ENCODE measurements at regions not wholly inside any gene's neighbourhood (a gene's known extent, or its start where the extent isn't known, plus 50 kb on each side); places are given as distances from the start of the nearest gene placed in this dataset.
A peak's percentile ranks its signal among the peaks of the same experiment; 100 is the strongest.

DNA sequence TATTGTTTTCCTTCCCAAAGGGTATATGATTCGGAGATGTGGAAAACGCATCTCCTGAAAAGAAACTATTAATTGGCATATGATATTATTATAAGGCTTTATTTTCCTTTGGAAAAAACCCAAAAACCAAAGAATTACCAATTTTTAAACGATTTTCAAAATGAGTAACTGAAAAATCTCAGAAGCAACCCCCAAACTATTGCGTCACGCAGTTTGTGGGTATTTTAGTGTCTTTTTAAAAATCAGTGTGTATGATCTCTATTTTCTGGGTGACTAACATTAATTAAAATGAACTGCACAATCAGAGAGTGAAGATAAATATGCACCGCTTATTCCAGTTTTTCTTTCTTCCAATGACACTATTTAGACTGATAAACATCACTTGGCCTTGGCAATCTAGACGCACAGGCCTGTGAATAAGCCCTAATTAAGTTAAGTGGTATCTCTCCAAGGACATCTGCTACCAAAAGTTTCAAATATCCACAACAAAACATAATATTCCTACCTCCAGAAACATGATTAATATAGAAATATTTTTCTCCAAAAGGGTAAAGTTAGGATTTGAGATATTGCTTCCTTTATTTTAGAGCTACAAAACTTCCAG is 511.5 kb upstream of the FAM241A start:
- no peak for DNase-seq
- Mint-ChIP-seq H3K27me3 (no peaks in the 10 kb centered on the region), H3K4me1 (no peaks in the 10 kb centered on the region), H3K9me3 (ENCODE audit: low read depth) (no peaks in the 10 kb centered on the region), H3K27ac (no peak overlapping the region), H3K36me3 (no peaks in the 10 kb centered on the region), H3K4me3 (no peak overlapping the region)
- ATAC-seq = no peak
- CTCF ChIA-PET = no interaction called here

- ATAC-seq (no peak), DNase-seq (no peak)
- Mint-ChIP-seq H3K27ac (no peak overlapping the region), H3K4me1 (no peaks in the 10 kb centered on the region), H3K36me3 (no peaks in the 10 kb centered on the region), H3K27me3 (no peaks in the 10 kb centered on the region), H3K9me3 (ENCODE audit: low read depth) (no peaks in the 10 kb centered on the region), H3K4me3 (no peak overlapping the region)
- CTCF ChIA-PET = no interaction called here
Observed at GRCh38 chr4:111635646-111636045, 509.6 kb upstream of the FAM241A start.

DNA sequence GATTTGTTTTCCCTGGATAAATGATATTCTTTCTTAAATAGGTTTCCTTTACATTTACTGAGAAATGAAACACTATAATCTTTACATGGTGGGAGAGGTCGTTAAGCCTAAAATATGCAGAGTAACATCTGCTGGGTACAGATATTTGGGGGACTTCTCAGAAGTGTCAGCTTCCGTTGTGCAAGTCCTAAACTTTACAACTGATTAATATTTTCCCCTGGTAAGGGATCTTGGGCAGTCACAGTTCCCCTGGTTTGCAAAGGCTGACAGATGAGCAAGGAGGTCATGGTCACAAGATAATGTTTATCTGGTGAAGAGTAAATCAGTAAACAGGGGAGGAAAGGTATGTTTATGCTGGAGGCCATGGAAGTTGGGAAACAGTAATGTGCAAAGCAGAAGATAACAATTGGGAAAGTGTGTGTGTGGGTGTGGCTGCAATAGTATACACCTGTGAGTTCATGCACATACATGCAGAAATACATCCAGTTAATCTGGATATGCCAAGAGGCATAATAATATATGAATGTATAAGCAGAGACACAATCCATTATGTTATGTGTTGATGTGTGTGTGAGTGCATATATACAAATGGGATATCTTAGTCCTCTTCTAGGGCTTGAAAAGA is 508.2 kb upstream of the FAM241A start:
- H3K4me3 Mint-ChIP-seq = no peak overlapping the region
- no peaks in the 10 kb centered on the region for H3K36me3 Mint-ChIP-seq
- ATAC-seq (no peak), DNase-seq (no peak)
- H3K27me3 Mint-ChIP-seq = no peaks in the 10 kb centered on the region
- CTCF ChIA-PET = no interaction called here
- H3K4me1 Mint-ChIP-seq = no peaks in the 10 kb centered on the region
- H3K27ac Mint-ChIP-seq = no peak overlapping the region
- no peaks in the 10 kb centered on the region for H3K9me3 Mint-ChIP-seq (ENCODE audit: low read depth)

DNA sequence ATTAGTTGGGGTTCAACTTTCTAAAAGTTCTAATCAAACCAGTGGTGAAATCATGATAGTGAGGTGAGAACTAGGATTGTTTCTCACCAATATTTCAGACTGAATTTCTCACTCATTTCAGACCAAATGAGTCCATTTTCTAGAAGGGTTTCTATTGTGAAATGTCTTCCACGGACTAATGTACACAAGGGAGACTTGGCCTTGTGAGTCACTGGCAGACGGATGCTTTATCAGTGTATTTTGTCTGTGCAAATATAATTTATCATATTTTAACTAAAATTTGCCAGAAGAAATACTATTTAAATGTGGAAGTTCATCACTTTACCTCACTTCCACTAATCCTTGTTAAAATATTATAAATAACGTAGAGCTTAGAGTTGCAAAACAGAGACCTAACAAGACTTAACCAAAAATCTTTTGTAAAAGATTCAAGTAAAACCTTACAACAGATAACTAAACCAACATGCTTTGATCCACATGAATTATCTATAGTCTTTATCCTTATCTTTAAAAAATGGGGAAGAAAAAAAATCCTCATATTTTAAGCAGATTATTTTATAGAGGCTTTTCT is 506.0 kb upstream of the FAM241A start:
- ATAC-seq (no peak), DNase-seq (no peak)
- H3K27ac Mint-ChIP-seq = no peak overlapping the region
- no peaks in the 10 kb centered on the region for H3K9me3 Mint-ChIP-seq (ENCODE audit: low read depth)
- no peaks in the 10 kb centered on the region for H3K27me3 Mint-ChIP-seq
- H3K4me3 Mint-ChIP-seq = no peak overlapping the region
- H3K36me3 Mint-ChIP-seq = no peaks in the 10 kb centered on the region
- H3K4me1 Mint-ChIP-seq = no peaks in the 10 kb centered on the region
- CTCF ChIA-PET = no interaction called here

DNA sequence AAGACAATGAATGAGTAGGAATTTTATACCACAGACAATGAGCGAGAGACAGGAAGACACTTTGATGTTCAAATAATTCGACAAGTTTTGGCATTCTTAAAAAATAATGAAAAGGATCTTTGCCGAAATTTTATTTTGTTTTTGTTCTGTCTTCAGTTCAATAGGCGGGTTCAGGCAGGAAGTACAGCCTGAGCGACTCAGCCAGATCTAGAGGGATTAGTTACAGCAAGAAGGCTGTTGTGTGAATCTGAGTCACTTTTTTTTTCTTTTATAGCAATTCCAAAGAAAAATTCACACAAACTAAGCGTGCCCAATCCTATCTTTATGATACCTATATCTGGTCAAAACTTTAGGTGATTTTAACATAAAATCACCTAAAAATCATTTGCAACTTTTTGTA is 505.4 kb upstream of the FAM241A start:
- Mint-ChIP-seq H3K36me3 (no peaks in the 10 kb centered on the region), H3K27me3 (no peaks in the 10 kb centered on the region), H3K9me3 (ENCODE audit: low read depth) (no peaks in the 10 kb centered on the region), H3K4me1 (no peaks in the 10 kb centered on the region), H3K27ac (no peak overlapping the region), H3K4me3 (no peak overlapping the region)
- ATAC-seq = no peak
- CTCF ChIA-PET = no interaction called here
- DNase-seq = no peak

DNA sequence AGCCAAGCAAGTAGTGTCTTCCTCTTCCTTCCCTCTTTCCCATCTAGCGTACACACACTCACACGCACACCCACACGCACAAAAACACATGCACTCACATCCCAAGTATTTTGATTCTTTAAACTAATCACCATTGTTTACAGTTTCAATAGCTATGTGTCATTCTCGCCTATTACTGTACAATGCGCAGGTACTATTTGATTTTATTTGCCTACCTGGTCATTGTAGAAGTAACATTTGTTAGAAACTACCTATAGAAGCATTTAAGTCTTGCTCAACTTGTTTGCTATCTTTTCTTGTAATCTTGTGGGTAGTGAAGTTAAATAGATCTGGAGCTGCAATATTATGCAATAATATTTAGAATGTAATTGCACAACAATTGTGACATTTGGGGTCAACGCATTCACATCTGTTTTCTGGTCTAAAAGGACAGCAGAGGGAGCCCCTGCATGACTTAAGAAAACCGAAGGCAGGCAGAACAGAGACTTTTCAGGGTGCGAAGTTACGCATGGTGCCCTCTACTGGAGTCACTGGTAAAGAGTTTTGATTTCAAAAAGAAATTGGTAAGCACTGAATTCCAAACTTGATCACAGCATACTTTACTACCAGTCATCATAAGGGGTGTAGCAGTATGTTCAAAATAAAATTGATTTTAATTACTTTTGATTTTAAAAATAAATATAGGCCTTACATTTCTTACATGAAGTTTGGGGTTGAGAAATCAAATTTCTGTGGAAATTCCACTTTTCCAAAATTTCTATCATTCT is 503.3 kb upstream of the FAM241A start:
- ATAC-seq (peak; percentile 66), DNase-seq (peak; percentile 54)
- CTCF ChIA-PET = interaction anchor here (1.1 to 1.2 kb wide), 2 partner anchors 212 to 295 kb away, joined by 3 to 4 read pairs; no protein-coding TSS in a partner anchor
- Mint-ChIP-seq H3K27me3 (no peaks in the 10 kb centered on the region), H3K36me3 (no peaks in the 10 kb centered on the region), H3K9me3 (ENCODE audit: low read depth) (no peaks in the 10 kb centered on the region), H3K4me3 (no peak overlapping the region), H3K4me1 (no peaks in the 10 kb centered on the region), H3K27ac (no peak overlapping the region)

GRCh38 chr4:111648056-111648455 is 497.2 kb upstream of the FAM241A start:
- no peaks in the 10 kb centered on the region for H3K27me3 Mint-ChIP-seq
- no peak overlapping the region for H3K27ac Mint-ChIP-seq
- CTCF ChIA-PET = no interaction called here
- H3K9me3 Mint-ChIP-seq (ENCODE audit: low read depth) = peaks cover 3% of the 10 kb centered on the region
- DNase-seq (no peak), ATAC-seq (no peak)
- H3K36me3 Mint-ChIP-seq = no peaks in the 10 kb centered on the region
- no peaks in the 10 kb centered on the region for H3K4me1 Mint-ChIP-seq
- H3K4me3 Mint-ChIP-seq = no peak overlapping the region

DNA sequence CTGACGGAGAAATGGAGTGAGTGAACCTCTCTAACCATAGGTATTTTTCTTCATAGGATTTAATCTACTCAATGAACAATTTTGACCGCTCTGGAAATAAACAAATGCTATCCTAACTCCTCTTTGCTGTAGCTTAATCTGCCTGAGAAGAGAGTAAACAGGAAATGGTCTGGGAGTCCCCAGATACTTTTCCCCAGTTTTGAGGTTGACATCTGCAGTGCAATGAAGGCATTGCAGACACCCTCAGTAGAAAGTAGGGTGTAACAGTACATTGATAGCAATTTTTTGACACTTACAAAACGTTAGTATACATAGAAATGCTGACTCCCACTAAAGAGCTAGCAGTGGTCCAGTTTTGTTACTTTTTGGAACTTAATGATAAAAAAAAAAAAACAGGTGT is 495.9 kb upstream of the FAM241A start:
- Mint-ChIP-seq H3K27ac (no peak overlapping the region), H3K4me1 (no peaks in the 10 kb centered on the region), H3K9me3 (ENCODE audit: low read depth) (peaks cover 3% of the 10 kb centered on the region), H3K36me3 (no peaks in the 10 kb centered on the region), H3K4me3 (no peak overlapping the region), H3K27me3 (no peaks in the 10 kb centered on the region)
- ATAC-seq = no peak
- CTCF ChIA-PET = no interaction called here
- no peak for DNase-seq

- DNase-seq = no peak
Observed at GRCh38 chr4:111650146-111650545, 495.1 kb upstream of the FAM241A start.

GRCh38 chr4:111650674-111651086 is 494.6 kb upstream of the FAM241A start:
- DNase-seq (no peak), ATAC-seq (no peak)
- Mint-ChIP-seq H3K4me1 (no peaks in the 10 kb centered on the region), H3K36me3 (no peaks in the 10 kb centered on the region), H3K4me3 (no peak overlapping the region), H3K9me3 (ENCODE audit: low read depth) (peaks cover 3% of the 10 kb centered on the region), H3K27me3 (no peaks in the 10 kb centered on the region), H3K27ac (no peak overlapping the region)
- CTCF ChIA-PET = no interaction called here

More at GRCh38 chr4:111650146-111650545, 495.1 kb upstream of the FAM241A start:
- H3K27me3 Mint-ChIP-seq = no peaks in the 10 kb centered on the region
- no peaks in the 10 kb centered on the region for H3K4me1 Mint-ChIP-seq
- H3K27ac Mint-ChIP-seq = no peak overlapping the region
- no peak for ATAC-seq
- no peak overlapping the region for H3K4me3 Mint-ChIP-seq
- H3K36me3 Mint-ChIP-seq = no peaks in the 10 kb centered on the region
- CTCF ChIA-PET = no interaction called here
- peaks cover 3% of the 10 kb centered on the region for H3K9me3 Mint-ChIP-seq (ENCODE audit: low read depth)

DNA sequence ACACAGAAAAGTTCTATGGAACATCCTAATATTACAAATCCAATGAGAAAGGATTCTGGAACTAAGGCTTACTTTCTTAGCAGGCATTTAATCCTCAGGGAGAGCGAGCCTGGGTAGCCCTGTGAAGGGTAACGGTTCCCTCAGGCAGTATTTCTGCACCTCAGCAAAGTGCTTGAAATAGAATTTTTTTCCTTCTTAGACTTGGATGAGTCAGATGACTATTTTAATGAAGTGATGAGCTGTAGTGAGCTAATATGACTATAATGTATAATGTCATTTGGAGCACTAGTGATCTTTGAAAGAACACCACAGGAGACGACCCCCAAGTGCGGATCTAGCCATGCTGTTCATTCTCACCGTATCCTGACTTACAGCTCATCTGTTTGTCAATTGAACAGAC is 493.0 kb upstream of the FAM241A start:
- DNase-seq (no peak), ATAC-seq (no peak)
- Mint-ChIP-seq H3K36me3 (no peaks in the 10 kb centered on the region), H3K4me3 (no peak overlapping the region), H3K27ac (no peak overlapping the region), H3K9me3 (ENCODE audit: low read depth) (peaks cover 3% of the 10 kb centered on the region), H3K27me3 (no peaks in the 10 kb centered on the region), H3K4me1 (no peaks in the 10 kb centered on the region)
- CTCF ChIA-PET = no interaction called here

DNA sequence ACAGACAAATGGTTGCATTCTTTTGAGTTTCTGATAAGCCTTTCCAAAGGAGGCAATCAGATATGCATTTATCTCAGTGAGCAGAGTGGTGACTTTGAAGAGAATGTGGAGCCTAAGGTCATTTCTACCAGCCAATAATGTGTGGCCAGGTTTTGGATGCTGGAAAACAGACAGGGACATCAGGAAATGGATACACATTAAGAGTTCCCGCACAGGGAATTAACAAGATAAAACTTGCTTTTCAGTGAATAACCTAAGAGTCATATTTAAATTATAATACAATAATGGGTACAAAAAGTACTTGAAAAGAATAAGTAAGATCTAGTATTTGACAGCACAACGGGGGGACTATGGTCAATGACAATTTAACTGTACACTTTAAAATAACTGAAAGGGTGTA is 492.3 kb upstream of the FAM241A start:
- no peak overlapping the region for H3K4me3 Mint-ChIP-seq
- no peaks in the 10 kb centered on the region for H3K27me3 Mint-ChIP-seq
- ATAC-seq (no peak), DNase-seq (no peak)
- CTCF ChIA-PET = no interaction called here
- peaks cover 3% of the 10 kb centered on the region for H3K9me3 Mint-ChIP-seq (ENCODE audit: low read depth)
- H3K27ac Mint-ChIP-seq = no peak overlapping the region
- H3K36me3 Mint-ChIP-seq = no peaks in the 10 kb centered on the region
- no peaks in the 10 kb centered on the region for H3K4me1 Mint-ChIP-seq

GRCh38 chr4:111662496-111662895 is 482.8 kb upstream of the FAM241A start:
- no peak for DNase-seq
- no peaks in the 10 kb centered on the region for H3K27me3 Mint-ChIP-seq
- no peak overlapping the region for H3K27ac Mint-ChIP-seq
- peaks cover 4% of the 10 kb centered on the region for H3K9me3 Mint-ChIP-seq (ENCODE audit: low read depth)
- CTCF ChIA-PET = no interaction called here
- no peak for ATAC-seq
- no peak overlapping the region for H3K4me3 Mint-ChIP-seq
- H3K36me3 Mint-ChIP-seq = no peaks in the 10 kb centered on the region
- H3K4me1 Mint-ChIP-seq = no peaks in the 10 kb centered on the region

All from activated CD8-positive, alpha-beta memory T cell treated with anti-CD3 and anti-CD28 coated beads, Interleukin-2, amount 10 ng/mL, durations not matched to agents 7 days and 5 days (primary cell).